ENCODE measurements at regions not wholly inside any gene's neighbourhood (a gene's known extent, or its start where the extent isn't known, plus 50 kb on each side); places are given as distances from the start of the nearest gene placed in this dataset.
"Not testable (repeated sequence)": the region's sequence is repeated elsewhere in the genome, so short reads cannot be mapped to it uniquely, and the experiment has no call there.

GRCh38 chr13:59034198-59034597, 1129.5 kb downstream of the DIAPH3 start:
- DNase-seq: no peak

GRCh38 chr13:59038824-59039223, 1124.9 kb downstream of the DIAPH3 start:
- DNase-seq: peak in 1 of 2 experiments; percentile 62

- DNase-seq: peak in 1 of 2 experiments; percentile 17
These were observed 1120.7 kb downstream of the DIAPH3 start for GRCh38 chr13:59043016-59043415.

GRCh38 chr13:59047546-59047945, 1116.2 kb downstream of the DIAPH3 start:
- DNase-seq: no peak

GRCh38 chr13:59061621-59062020, 1102.1 kb downstream of the DIAPH3 start:
- no peak for DNase-seq

GRCh38 chr13:59064042-59064441, 1099.7 kb downstream of the DIAPH3 start:
- no peak for DNase-seq

- DNase-seq: not testable (repeated sequence)
These were observed 1087.3 kb downstream of the DIAPH3 start for GRCh38 chr13:59076386-59076785.

GRCh38 chr13:59086147-59086546, 1077.6 kb downstream of the DIAPH3 start:
- DNase-seq: no peak

- DNase-seq: no peak
These were observed 1075.0 kb downstream of the DIAPH3 start for GRCh38 chr13:59088716-59089115.

GRCh38 chr13:59094181-59094580, 1069.5 kb downstream of the DIAPH3 start:
- DNase-seq: no peak

- DNase-seq: no peak
These were observed 1064.3 kb downstream of the DIAPH3 start for GRCh38 chr13:59099182-59099974.

GRCh38 chr13:59103004-59103768, 1060.5 kb downstream of the DIAPH3 start:
- DNase-seq: no peak

- DNase-seq: no peak
These were observed 1052.0 kb downstream of the DIAPH3 start for GRCh38 chr13:59111751-59112171.

- no peak for DNase-seq
These were observed 1051.5 kb downstream of the DIAPH3 start for GRCh38 chr13:59112221-59112718.

- DNase-seq: no peak
These were observed 1044.3 kb downstream of the DIAPH3 start for GRCh38 chr13:59119475-59119874.

GRCh38 chr13:59120297-59120843, 1043.4 kb downstream of the DIAPH3 start:
- no peak for DNase-seq

- no peak for DNase-seq
These were observed 1042.2 kb downstream of the DIAPH3 start for GRCh38 chr13:59121507-59121906.

- DNase-seq: no peak
These were observed 1037.3 kb downstream of the DIAPH3 start for GRCh38 chr13:59126474-59126873.

- DNase-seq: no peak
These were observed 1029.8 kb downstream of the DIAPH3 start for GRCh38 chr13:59133903-59134302.

- no peak for DNase-seq
These were observed 1019.0 kb downstream of the DIAPH3 start for GRCh38 chr13:59144700-59145099.

GRCh38 chr13:59145381-59145780, 1018.3 kb downstream of the DIAPH3 start:
- no peak for DNase-seq

GRCh38 chr13:59157181-59157580, 1006.5 kb downstream of the DIAPH3 start:
- DNase-seq: no peak

- DNase-seq: no peak
These were observed 997.6 kb downstream of the DIAPH3 start for GRCh38 chr13:59166174-59166573.

GRCh38 chr13:59172076-59172475, 991.7 kb downstream of the DIAPH3 start:
- no peak for DNase-seq
